ENCODE measurements at regions not wholly inside any gene's neighbourhood (a gene's known extent, or its start where the extent isn't known, plus 50 kb on each side); places are given as distances from the start of the nearest gene placed in this dataset.

DNA sequence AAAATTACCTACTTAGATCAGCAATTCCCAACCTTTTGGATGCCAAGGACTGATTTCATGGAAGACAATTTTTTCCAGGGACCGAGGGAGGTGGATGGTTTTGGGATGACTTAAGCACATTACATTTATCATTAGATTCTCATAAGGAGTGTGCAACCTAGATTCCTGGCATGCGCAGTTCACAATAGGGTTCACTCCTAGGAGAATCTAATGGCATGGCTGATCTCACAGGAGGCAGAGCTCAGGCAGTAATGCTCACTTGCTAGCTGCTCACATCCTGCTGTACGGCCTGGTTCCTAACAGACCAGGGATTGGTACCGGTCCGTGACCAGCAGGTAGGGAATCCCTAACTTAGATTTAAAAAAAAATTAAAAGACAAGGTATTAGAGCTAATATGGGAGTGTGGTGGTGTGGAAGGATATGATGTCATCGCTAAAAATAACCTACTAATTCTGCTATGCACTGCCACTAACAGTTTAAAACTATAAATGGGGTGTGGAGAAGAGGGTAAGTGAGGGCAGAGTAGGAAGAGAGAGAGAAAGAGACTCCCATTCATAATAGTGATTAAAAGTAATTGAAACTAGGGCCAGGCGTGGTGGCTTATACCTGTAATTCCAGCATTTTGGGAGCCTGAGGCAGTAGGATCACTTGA lies 282.7 kb downstream of the BAMBI start:
- Histone ChIP-seq H3K27ac (ENCODE audit: insufficient read depth in 1 of 2, low read depth in 1 of 2, low read length in 2 of 2, poor library complexity in 1 of 2, severe bottlenecking in 2 of 2) (no peak overlapping the region), H3K27me3 (replicated peaks in 2 of 5; ENCODE audit: control insufficient read depth in 4 of 5, insufficient read depth in 5 of 5, low read length in 4 of 5) (no peaks in the 10 kb centered on the region), H3K4me1 (ENCODE audit: control extremely low read depth in 1 of 4, control insufficient read depth in 4 of 4, insufficient read depth in 4 of 4, low read length in 3 of 4) (peaks cover 0 to 3% (median 0%) of the 10 kb centered on the region in 4 experiments), H3K4me3 (ENCODE audit: control insufficient read depth in 1 of 7, extremely low read depth in 1 of 7, insufficient read depth in 4 of 7, low read depth in 2 of 7, low read length in 6 of 7) (no peak overlapping the region), H3K9me3 (ENCODE audit: control extremely low read depth in 1 of 5, control insufficient read depth in 4 of 5, insufficient read depth in 2 of 5, low read depth in 1 of 5, low read length in 4 of 5) (peaks cover 0 to 1% (median 0%) of the 10 kb centered on the region in 5 experiments), H3K36me3 (ENCODE audit: control insufficient read depth in 4 of 4, insufficient read depth in 4 of 4, low read length in 3 of 4) (no peaks in the 10 kb centered on the region)
- ChIA-PET POLR2A (no interaction called here), CTCF (no interaction called here)
- WGBS (ENCODE audit: insufficient coverage) = 100% methylated on average over 1 of the region's 7 CpGs
- DNase-seq = no peak

GRCh38 chr10:28962768-28963167 lies 285.4 kb downstream of the BAMBI start:
- CTCF ChIA-PET = no interaction called here
- Histone ChIP-seq H3K27me3 (replicated peaks in 2 of 5; ENCODE audit: control insufficient read depth in 4 of 5, insufficient read depth in 5 of 5, low read length in 4 of 5) (no peaks in the 10 kb centered on the region), H3K36me3 (ENCODE audit: control insufficient read depth in 4 of 4, insufficient read depth in 4 of 4, low read length in 3 of 4) (no peaks in the 10 kb centered on the region), H3K27ac (ENCODE audit: insufficient read depth in 1 of 2, low read depth in 1 of 2, low read length in 2 of 2, poor library complexity in 1 of 2, severe bottlenecking in 2 of 2) (no peak overlapping the region), H3K4me1 (ENCODE audit: control extremely low read depth in 1 of 4, control insufficient read depth in 4 of 4, insufficient read depth in 4 of 4, low read length in 3 of 4) (peaks cover 0 to 3% (median under 1%) of the 10 kb centered on the region in 4 experiments), H3K9me3 (ENCODE audit: control extremely low read depth in 1 of 5, control insufficient read depth in 4 of 5, insufficient read depth in 2 of 5, low read depth in 1 of 5, low read length in 4 of 5) (peaks cover 0 to under 1% (median 0%) of the 10 kb centered on the region in 5 experiments), H3K4me3 (ENCODE audit: control insufficient read depth in 1 of 7, extremely low read depth in 1 of 7, insufficient read depth in 4 of 7, low read depth in 2 of 7, low read length in 6 of 7) (no peak overlapping the region)
- no peak for DNase-seq
- WGBS (ENCODE audit: insufficient coverage) = 100% methylated on average over 2 of the region's 4 CpGs
- POLR2A ChIA-PET = no interaction called here

GRCh38 chr10:28963539-28964221 lies 286.4 kb downstream of the BAMBI start:
- ChIA-PET CTCF (no interaction called here), POLR2A (no interaction called here)
- H3K4me3 ChIP-seq (ENCODE audit: control insufficient read depth in 1 of 7, extremely low read depth in 1 of 7, insufficient read depth in 4 of 7, low read depth in 2 of 7, low read length in 6 of 7) = no peak overlapping the region
- no peaks in the 10 kb centered on the region for H3K9me3 ChIP-seq (ENCODE audit: control extremely low read depth in 1 of 5, control insufficient read depth in 4 of 5, insufficient read depth in 2 of 5, low read depth in 1 of 5, low read length in 4 of 5)
- no peak overlapping the region for H3K27ac ChIP-seq (ENCODE audit: insufficient read depth in 1 of 2, low read depth in 1 of 2, low read length in 2 of 2, poor library complexity in 1 of 2, severe bottlenecking in 2 of 2)
- no peaks in the 10 kb centered on the region for H3K36me3 ChIP-seq (ENCODE audit: control insufficient read depth in 4 of 4, insufficient read depth in 4 of 4, low read length in 3 of 4)
- peaks cover 0 to 3% (median under 1%) of the 10 kb centered on the region in 4 experiments for H3K4me1 ChIP-seq (ENCODE audit: control extremely low read depth in 1 of 4, control insufficient read depth in 4 of 4, insufficient read depth in 4 of 4, low read length in 3 of 4)
- DNase-seq = no peak
- no peaks in the 10 kb centered on the region for H3K27me3 ChIP-seq (replicated peaks in 2 of 5; ENCODE audit: control insufficient read depth in 4 of 5, insufficient read depth in 5 of 5, low read length in 4 of 5)
- WGBS (ENCODE audit: insufficient coverage) = 97% methylated on average over 4 of the region's 5 CpGs

DNA sequence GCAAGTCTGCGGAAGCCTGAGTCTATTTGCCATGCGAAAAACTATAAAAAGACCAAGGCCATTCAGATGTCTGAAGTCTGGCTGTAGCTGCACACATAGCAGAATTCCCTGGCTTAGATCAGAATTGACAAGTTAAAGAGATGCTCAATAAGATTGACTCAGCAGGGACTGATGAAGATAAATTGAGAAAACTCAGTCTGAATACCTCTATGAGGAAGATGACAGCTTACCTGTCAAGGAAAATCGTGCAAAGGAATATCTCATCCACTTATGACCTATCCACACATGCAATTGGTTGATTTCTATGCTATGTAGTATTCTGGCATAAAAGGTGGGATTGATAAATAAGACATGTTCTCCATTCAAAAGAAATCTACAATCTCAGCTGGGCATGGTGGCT lies 288.6 kb downstream of the BAMBI start:
- no peak for DNase-seq
- Histone ChIP-seq H3K36me3 (ENCODE audit: control insufficient read depth in 4 of 4, insufficient read depth in 4 of 4, low read length in 3 of 4) (no peaks in the 10 kb centered on the region), H3K4me1 (ENCODE audit: control extremely low read depth in 1 of 4, control insufficient read depth in 4 of 4, insufficient read depth in 4 of 4, low read length in 3 of 4) (peaks cover 0 to 3% (median under 1%) of the 10 kb centered on the region in 4 experiments), H3K27ac (ENCODE audit: insufficient read depth in 1 of 2, low read depth in 1 of 2, low read length in 2 of 2, poor library complexity in 1 of 2, severe bottlenecking in 2 of 2) (no peak overlapping the region), H3K9me3 (ENCODE audit: control extremely low read depth in 1 of 5, control insufficient read depth in 4 of 5, insufficient read depth in 2 of 5, low read depth in 1 of 5, low read length in 4 of 5) (no peaks in the 10 kb centered on the region), H3K27me3 (replicated peaks in 2 of 5; ENCODE audit: control insufficient read depth in 4 of 5, insufficient read depth in 5 of 5, low read length in 4 of 5) (no peaks in the 10 kb centered on the region), H3K4me3 (ENCODE audit: control insufficient read depth in 1 of 7, extremely low read depth in 1 of 7, insufficient read depth in 4 of 7, low read depth in 2 of 7, low read length in 6 of 7) (no peak overlapping the region)
- ChIA-PET POLR2A (no interaction called here), CTCF (no interaction called here)
- 100% methylated on average over 2 of the region's 3 CpGs for WGBS (ENCODE audit: insufficient coverage)

DNA sequence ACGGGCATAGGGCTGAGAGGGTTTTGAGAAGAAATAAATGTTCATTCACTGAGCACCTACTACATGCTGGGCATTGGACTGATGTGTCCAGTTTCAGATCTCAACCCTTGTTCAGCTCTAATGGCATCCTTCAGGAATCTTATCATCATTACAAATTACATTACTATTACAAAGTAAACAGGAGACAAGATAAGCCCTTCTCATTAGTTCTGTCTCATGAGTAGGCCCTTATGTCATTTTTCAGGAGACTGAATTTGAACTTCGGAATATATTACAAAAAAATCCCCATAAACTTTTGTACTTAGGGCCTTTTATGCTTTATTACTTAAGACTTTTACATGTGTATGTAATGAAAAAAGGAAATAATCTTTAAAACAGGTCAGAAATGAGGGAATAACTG lies 289.7 kb downstream of the BAMBI start:
- Histone ChIP-seq H3K4me3 (ENCODE audit: control insufficient read depth in 1 of 7, extremely low read depth in 1 of 7, insufficient read depth in 4 of 7, low read depth in 2 of 7, low read length in 6 of 7) (no peak overlapping the region), H3K4me1 (ENCODE audit: control extremely low read depth in 1 of 4, control insufficient read depth in 4 of 4, insufficient read depth in 4 of 4, low read length in 3 of 4) (peaks cover 0 to 3% (median under 1%) of the 10 kb centered on the region in 4 experiments), H3K27ac (ENCODE audit: insufficient read depth in 1 of 2, low read depth in 1 of 2, low read length in 2 of 2, poor library complexity in 1 of 2, severe bottlenecking in 2 of 2) (no peak overlapping the region), H3K36me3 (ENCODE audit: control insufficient read depth in 4 of 4, insufficient read depth in 4 of 4, low read length in 3 of 4) (no peaks in the 10 kb centered on the region), H3K9me3 (ENCODE audit: control extremely low read depth in 1 of 5, control insufficient read depth in 4 of 5, insufficient read depth in 2 of 5, low read depth in 1 of 5, low read length in 4 of 5) (no peaks in the 10 kb centered on the region), H3K27me3 (replicated peaks in 2 of 5; ENCODE audit: control insufficient read depth in 4 of 5, insufficient read depth in 5 of 5, low read length in 4 of 5) (no peaks in the 10 kb centered on the region)
- POLR2A ChIA-PET = no interaction called here
- no peak for DNase-seq
- 86% methylated on average over 1 of the region's 2 CpGs for WGBS (ENCODE audit: insufficient coverage)
- CTCF ChIA-PET = interaction anchor here (0.9 kb wide), 1 partner anchor 198 kb away, joined by 3 read pairs; no protein-coding TSS in a partner anchor

GRCh38 chr10:28969413-28969812 lies 292.1 kb downstream of the BAMBI start:
- Histone ChIP-seq H3K4me3 (ENCODE audit: control insufficient read depth in 1 of 7, extremely low read depth in 1 of 7, insufficient read depth in 4 of 7, low read depth in 2 of 7, low read length in 6 of 7) (no peak overlapping the region), H3K36me3 (ENCODE audit: control insufficient read depth in 4 of 4, insufficient read depth in 4 of 4, low read length in 3 of 4) (no peaks in the 10 kb centered on the region), H3K4me1 (ENCODE audit: control extremely low read depth in 1 of 4, control insufficient read depth in 4 of 4, insufficient read depth in 4 of 4, low read length in 3 of 4) (peaks cover 0 to 3% (median under 1%) of the 10 kb centered on the region in 4 experiments), H3K9me3 (ENCODE audit: control extremely low read depth in 1 of 5, control insufficient read depth in 4 of 5, insufficient read depth in 2 of 5, low read depth in 1 of 5, low read length in 4 of 5) (no peaks in the 10 kb centered on the region), H3K27me3 (replicated peaks in 2 of 5; ENCODE audit: control insufficient read depth in 4 of 5, insufficient read depth in 5 of 5, low read length in 4 of 5) (no peaks in the 10 kb centered on the region), H3K27ac (ENCODE audit: insufficient read depth in 1 of 2, low read depth in 1 of 2, low read length in 2 of 2, poor library complexity in 1 of 2, severe bottlenecking in 2 of 2) (no peak overlapping the region)
- POLR2A ChIA-PET = no interaction called here
- CTCF ChIA-PET = interaction anchor here (0.6 to 1.6 kb wide), 2 partner anchors 16 to 51 kb away, joined by 4 to 6 read pairs; no protein-coding TSS in a partner anchor
- WGBS (ENCODE audit: insufficient coverage) = 66% methylated on average over 2 of the region's 4 CpGs
- no peak for DNase-seq

DNA sequence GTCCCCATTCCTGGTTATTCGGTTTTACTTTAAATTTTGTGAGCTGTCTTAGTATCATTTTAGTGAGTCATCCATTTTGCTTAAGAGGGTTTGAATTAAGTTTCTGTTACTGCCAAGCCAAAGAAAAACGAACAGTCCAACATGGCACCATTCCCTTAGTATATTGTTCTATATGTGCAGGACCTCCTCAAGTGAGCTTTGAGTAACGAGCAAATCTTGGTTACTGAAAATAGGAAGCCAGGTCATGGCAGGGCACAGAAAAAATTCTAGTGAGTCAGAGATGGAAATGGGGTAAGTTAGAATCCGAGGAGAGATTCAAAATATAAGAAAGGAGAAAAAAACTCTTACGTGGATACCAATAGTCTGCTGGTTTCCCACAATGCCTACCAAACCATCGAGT lies 292.9 kb downstream of the BAMBI start:
- peaks cover 0 to 2% (median 0%) of the 10 kb centered on the region in 4 experiments for H3K4me1 ChIP-seq (ENCODE audit: control extremely low read depth in 1 of 4, control insufficient read depth in 4 of 4, insufficient read depth in 4 of 4, low read length in 3 of 4)
- no peak overlapping the region for H3K27ac ChIP-seq (ENCODE audit: insufficient read depth in 1 of 2, low read depth in 1 of 2, low read length in 2 of 2, poor library complexity in 1 of 2, severe bottlenecking in 2 of 2)
- no peaks in the 10 kb centered on the region for H3K27me3 ChIP-seq (replicated peaks in 2 of 5; ENCODE audit: control insufficient read depth in 4 of 5, insufficient read depth in 5 of 5, low read length in 4 of 5)
- H3K9me3 ChIP-seq (ENCODE audit: control extremely low read depth in 1 of 5, control insufficient read depth in 4 of 5, insufficient read depth in 2 of 5, low read depth in 1 of 5, low read length in 4 of 5) = no peaks in the 10 kb centered on the region
- CTCF ChIA-PET = interaction anchor here (1.6 kb wide), 1 partner anchor 16 kb away, joined by 6 read pairs; no protein-coding TSS in a partner anchor
- no peak for DNase-seq
- no peak overlapping the region for H3K4me3 ChIP-seq (ENCODE audit: control insufficient read depth in 1 of 7, extremely low read depth in 1 of 7, insufficient read depth in 4 of 7, low read depth in 2 of 7, low read length in 6 of 7)
- no peaks in the 10 kb centered on the region for H3K36me3 ChIP-seq (ENCODE audit: control insufficient read depth in 4 of 4, insufficient read depth in 4 of 4, low read length in 3 of 4)
- POLR2A ChIA-PET = no interaction called here
- WGBS (ENCODE audit: insufficient coverage) = 93% methylated on average over 4 of the region's 6 CpGs
